Activated T-cell treated with anti-CD3 and anti-CD28 coated beads, Interleukin-2, amount 50 U/mL, for 24 hours (primary cell): ENCODE measurements at regions not wholly inside any gene's neighbourhood (a gene's known extent, or its start where the extent isn't known, plus 50 kb on each side); places are given as distances from the start of the nearest gene placed in this dataset.

Experiments
- DNase-seq: peaks from one replicate; pipeline ENCODE4 v3.0.0-alpha.2; 2020
- H3K27ac Mint-ChIP-seq: 2 replicates; pipeline ENCODE4 v1.8.0; 2020; ENCODE audit warnings: mild to moderate bottlenecking, mixed read lengths
- H3K27me3 Mint-ChIP-seq: 2 replicates; pipeline ENCODE4 v1.8.0; 2020; ENCODE audit warnings: mixed read lengths
- H3K36me3 Mint-ChIP-seq: 2 replicates; pipeline ENCODE4 v1.8.0; 2020; ENCODE audit warnings: low read depth, mixed read lengths
- H3K4me1 Mint-ChIP-seq: 2 replicates; pipeline ENCODE4 v1.8.0; 2020; ENCODE audit warnings: low read depth, mixed read lengths
- H3K4me3 Mint-ChIP-seq: 2 replicates; pipeline ENCODE4 v1.8.0; 2020; ENCODE audit warnings: mild to moderate bottlenecking, moderate library complexity, mixed read lengths
- H3K9me3 Mint-ChIP-seq: 2 replicates; pipeline ENCODE4 v1.8.0; 2020; ENCODE audit warnings: mixed read lengths

DNA sequence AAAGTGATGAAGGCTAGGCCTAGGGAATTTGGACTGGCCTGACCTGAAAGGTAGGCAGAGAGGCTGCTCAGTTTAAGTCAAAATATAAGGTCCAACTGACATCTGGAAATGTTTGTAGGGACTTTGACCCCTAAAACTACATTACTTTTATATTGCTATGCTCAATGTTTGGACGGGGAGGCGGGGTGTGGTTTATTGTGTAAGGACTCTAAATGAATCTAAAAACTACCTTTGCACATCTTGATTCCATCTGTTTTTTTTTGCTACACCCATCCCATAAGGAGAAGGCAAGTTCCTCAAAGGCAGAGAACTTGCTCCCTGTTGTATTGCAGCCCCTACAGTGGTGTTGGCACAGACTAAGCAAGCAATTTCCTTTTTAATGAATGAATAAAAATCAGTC is 227.1 kb downstream of the HACE1 start:
- Mint-ChIP-seq H3K36me3 (no peaks in the 10 kb centered on the region), H3K27ac (no peak overlapping the region), H3K9me3 (no peaks in the 10 kb centered on the region), H3K4me1 (no peaks in the 10 kb centered on the region), H3K4me3 (no peak overlapping the region), H3K27me3 (peaks cover 10% of the 10 kb centered on the region)
- DNase-seq = no peak

DNA sequence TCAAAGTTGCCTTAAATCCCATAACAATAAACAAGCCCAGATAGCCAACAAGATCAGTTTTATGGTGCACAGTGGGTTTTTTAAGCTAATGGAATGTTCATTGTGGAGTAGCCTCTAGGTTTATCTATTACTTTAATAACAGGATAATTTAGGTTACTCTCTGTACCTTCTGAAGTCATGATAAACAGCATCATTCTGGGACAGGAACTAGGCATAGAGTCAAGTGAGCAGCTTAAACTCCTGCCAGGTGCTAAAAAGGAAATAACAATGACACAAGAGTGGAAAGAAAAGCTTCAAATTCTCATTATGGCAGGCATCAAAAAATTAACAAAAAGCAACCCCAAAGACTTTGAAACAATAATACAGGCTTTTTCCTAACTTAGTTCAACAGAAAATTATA is 228.8 kb downstream of the HACE1 start:
- no peak overlapping the region for H3K27ac Mint-ChIP-seq
- no peaks in the 10 kb centered on the region for H3K9me3 Mint-ChIP-seq
- peaks cover 20% of the 10 kb centered on the region for H3K27me3 Mint-ChIP-seq
- no peak for DNase-seq
- no peak overlapping the region for H3K4me3 Mint-ChIP-seq
- no peaks in the 10 kb centered on the region for H3K36me3 Mint-ChIP-seq
- no peaks in the 10 kb centered on the region for H3K4me1 Mint-ChIP-seq

DNA sequence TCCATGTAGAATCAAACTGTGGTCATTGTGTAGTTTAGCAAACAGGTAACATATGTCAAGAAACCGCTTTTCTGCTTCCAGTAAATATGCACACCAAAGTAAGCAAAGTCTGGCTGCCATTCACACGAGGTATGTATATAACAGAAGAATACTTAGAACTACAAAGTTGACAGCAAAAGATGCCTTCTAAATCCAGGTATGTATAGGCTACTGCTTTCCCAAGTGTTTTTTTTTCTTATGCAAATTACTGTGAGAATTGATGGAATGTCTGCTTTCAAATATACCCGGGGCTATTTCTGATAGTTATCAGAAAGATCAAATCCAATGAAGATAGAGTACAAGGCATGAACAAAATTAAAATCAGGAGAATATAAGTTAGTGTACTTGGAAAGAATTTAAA is 229.2 kb downstream of the HACE1 start:
- Mint-ChIP-seq H3K36me3 (no peaks in the 10 kb centered on the region), H3K4me3 (no peak overlapping the region), H3K9me3 (no peaks in the 10 kb centered on the region), H3K27me3 (peaks cover 24% of the 10 kb centered on the region), H3K4me1 (no peaks in the 10 kb centered on the region), H3K27ac (no peak overlapping the region)
- no peak for DNase-seq

DNA sequence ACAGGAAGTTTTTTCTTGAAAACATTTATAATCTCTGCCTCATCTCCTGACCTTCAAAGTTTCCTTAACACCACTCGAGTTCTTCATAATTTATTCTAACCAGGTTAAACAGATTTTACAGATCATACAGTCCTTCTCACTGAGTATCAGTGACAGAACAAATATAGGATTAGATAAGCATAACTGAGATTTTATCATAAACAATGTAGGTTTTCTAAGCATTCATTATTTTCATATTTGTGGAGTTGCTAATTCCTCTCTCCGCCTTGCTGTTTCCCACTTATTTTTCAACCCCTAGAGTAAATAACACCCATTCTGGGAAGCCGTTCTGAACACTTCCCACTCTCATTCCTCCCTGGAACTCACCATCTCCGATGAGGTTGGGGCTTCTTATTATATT is 229.9 kb downstream of the HACE1 start:
- no peaks in the 10 kb centered on the region for H3K36me3 Mint-ChIP-seq
- H3K9me3 Mint-ChIP-seq = no peaks in the 10 kb centered on the region
- DNase-seq = no peak
- H3K27ac Mint-ChIP-seq = no peak overlapping the region
- no peak overlapping the region for H3K4me3 Mint-ChIP-seq
- peaks cover 28% of the 10 kb centered on the region for H3K27me3 Mint-ChIP-seq
- H3K4me1 Mint-ChIP-seq = no peaks in the 10 kb centered on the region

DNA sequence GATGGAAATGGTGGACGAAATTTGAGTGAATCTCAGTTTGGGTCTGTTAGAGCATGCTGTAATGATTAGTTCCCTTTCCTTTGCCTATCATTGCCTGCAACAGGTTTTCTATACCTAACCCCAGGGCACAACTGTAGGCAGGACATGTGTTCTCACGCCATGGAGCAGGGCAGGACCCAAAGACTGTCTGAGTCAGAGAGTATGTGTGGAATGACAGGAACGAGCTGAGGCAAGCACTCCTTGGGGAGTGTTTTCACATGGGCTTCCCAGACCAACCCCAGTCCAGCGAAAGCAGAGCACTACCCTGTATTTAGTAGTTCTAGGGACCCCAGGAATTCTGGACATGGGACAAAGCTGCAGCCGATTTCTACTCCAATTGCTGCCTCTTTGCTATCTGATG is 234.2 kb downstream of the HACE1 start:
- Mint-ChIP-seq H3K9me3 (no peaks in the 10 kb centered on the region), H3K36me3 (no peaks in the 10 kb centered on the region), H3K4me3 (no peak overlapping the region), H3K4me1 (peaks cover 8% of the 10 kb centered on the region), H3K27ac (no peak overlapping the region), H3K27me3 (peaks cover 30% of the 10 kb centered on the region)
- DNase-seq = no peak

GRCh38 chr6:104623052-104623690 is 236.5 kb downstream of the HACE1 start:
- H3K36me3 Mint-ChIP-seq = no peaks in the 10 kb centered on the region
- H3K27me3 Mint-ChIP-seq = peaks cover 26% of the 10 kb centered on the region
- no peaks in the 10 kb centered on the region for H3K9me3 Mint-ChIP-seq
- H3K27ac Mint-ChIP-seq = no peak overlapping the region
- no peak for DNase-seq
- H3K4me1 Mint-ChIP-seq = peaks cover 8% of the 10 kb centered on the region
- H3K4me3 Mint-ChIP-seq = no peak overlapping the region

GRCh38 chr6:104621396-104621795 is 238.3 kb downstream of the HACE1 start:
- H3K4me3 Mint-ChIP-seq = no peak overlapping the region

DNA sequence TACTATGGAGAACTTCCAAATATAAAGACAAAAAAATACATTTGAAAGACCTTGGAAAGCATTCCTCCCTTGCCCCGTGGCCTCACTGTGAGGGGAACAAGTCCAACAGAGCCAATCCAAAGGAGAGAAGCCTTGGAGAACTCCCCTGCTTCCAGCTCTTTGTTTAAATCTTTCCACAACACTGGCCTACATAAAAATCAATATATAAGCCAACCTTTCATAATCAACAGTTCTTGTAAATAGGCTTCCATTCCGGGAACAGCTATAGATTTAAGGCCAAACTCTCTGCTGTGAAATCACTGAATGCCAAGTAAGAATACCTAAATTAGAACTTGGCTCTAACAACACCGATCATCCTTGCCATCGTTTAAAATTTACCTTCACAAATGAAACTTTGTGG is 242.1 kb downstream of the HACE1 start:
- no peak for DNase-seq
- H3K27ac Mint-ChIP-seq = no peak overlapping the region
- H3K4me1 Mint-ChIP-seq = peaks cover 7% of the 10 kb centered on the region
- no peaks in the 10 kb centered on the region for H3K36me3 Mint-ChIP-seq
- no peak overlapping the region for H3K4me3 Mint-ChIP-seq
- H3K27me3 Mint-ChIP-seq = peaks cover 3% of the 10 kb centered on the region
- H3K9me3 Mint-ChIP-seq = no peaks in the 10 kb centered on the region

More at GRCh38 chr6:104621396-104621795, 238.3 kb downstream of the HACE1 start:
- no peaks in the 10 kb centered on the region for H3K36me3 Mint-ChIP-seq
- DNase-seq = no peak
- H3K27ac Mint-ChIP-seq = no peak overlapping the region
- H3K9me3 Mint-ChIP-seq = no peaks in the 10 kb centered on the region
- peaks cover 17% of the 10 kb centered on the region for H3K27me3 Mint-ChIP-seq
- peaks cover 8% of the 10 kb centered on the region for H3K4me1 Mint-ChIP-seq

DNA sequence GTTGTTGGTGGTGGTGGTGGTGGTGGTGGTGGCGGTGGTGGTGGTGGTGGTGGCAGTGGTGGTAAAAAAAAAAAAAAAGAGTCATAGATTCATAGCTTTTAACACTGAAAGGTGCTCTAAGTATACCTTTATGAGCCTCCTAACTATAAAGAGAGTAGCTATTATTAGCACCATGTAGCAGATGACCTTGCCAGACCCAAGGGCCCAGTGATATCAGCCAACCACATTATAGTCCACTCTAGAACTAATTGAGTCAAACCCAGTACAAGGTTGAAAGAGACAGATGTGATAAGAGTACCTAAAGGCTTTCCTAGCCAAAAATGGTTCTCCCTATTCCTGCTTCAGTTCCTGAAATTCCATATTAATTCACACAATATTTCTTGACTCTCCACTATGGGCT is 245.3 kb downstream of the HACE1 start:
- Mint-ChIP-seq H3K9me3 (no peaks in the 10 kb centered on the region), H3K36me3 (no peaks in the 10 kb centered on the region), H3K27ac (no peak overlapping the region), H3K27me3 (peaks cover 5% of the 10 kb centered on the region), H3K4me3 (no peak overlapping the region), H3K4me1 (peaks cover 6% of the 10 kb centered on the region)
- no peak for DNase-seq

DNA sequence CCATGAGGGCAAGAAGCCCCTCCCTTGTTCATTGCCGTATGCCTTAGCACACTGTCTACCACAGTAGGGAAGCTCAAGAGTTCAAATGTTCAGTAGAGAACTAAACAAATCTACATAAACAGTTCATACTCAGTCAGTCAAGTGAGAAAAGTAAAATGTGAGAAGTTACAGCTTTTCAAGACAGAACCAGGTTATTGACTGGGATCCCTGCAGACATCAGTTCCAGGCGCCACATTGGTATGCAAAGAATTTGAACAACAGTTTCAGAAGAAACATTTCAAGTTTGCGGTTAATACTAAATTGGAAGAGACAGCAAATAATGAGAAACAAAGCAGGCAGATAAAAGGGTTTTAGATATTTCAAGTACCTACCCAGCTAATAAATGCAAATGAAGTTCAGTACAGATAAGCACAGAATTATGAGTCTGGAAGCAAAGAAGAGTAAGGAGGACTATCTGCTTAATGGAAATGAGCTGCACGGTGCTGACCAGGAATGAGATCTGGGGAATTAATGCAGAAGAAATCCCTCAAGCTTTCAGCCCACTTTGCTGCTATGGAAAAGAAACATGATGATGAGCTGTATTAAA is 246.2 kb downstream of the HACE1 start:
- no peak for DNase-seq
- H3K4me3 Mint-ChIP-seq = no peak overlapping the region
- H3K27ac Mint-ChIP-seq = no peak overlapping the region
- peaks cover 8% of the 10 kb centered on the region for H3K27me3 Mint-ChIP-seq
- peaks cover 6% of the 10 kb centered on the region for H3K4me1 Mint-ChIP-seq
- no peaks in the 10 kb centered on the region for H3K36me3 Mint-ChIP-seq
- H3K9me3 Mint-ChIP-seq = no peaks in the 10 kb centered on the region

- Mint-ChIP-seq H3K27ac (no peak overlapping the region), H3K4me1 (peaks cover 9% of the 10 kb centered on the region), H3K27me3 (peaks cover 13% of the 10 kb centered on the region), H3K4me3 (no peak overlapping the region), H3K36me3 (no peaks in the 10 kb centered on the region), H3K9me3 (no peaks in the 10 kb centered on the region)
- no peak for DNase-seq
Measured at GRCh38 chr6:104612541-104612940, 247.2 kb downstream of the HACE1 start.

DNA sequence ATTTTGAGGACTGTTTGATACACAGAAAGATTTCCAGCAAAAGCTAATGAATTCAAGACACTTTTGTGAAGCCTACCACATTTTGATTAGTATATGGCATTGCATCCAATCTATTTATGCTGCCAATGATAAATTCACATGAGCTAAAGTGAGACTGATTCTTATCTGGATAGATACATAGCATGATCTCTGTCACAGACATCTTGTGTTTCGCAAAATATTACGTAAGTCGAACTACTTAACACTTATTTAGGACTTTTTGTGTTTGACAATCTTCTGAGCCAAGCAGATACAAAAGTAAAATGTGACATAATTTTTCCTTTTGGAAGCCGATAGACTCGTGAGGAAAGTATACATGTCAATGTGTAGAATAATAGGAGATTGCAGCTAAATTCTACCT is 251.6 kb downstream of the HACE1 start:
- H3K9me3 Mint-ChIP-seq = no peaks in the 10 kb centered on the region
- no peak overlapping the region for H3K27ac Mint-ChIP-seq
- no peak overlapping the region for H3K4me3 Mint-ChIP-seq
- H3K27me3 Mint-ChIP-seq = peaks cover 10% of the 10 kb centered on the region
- H3K4me1 Mint-ChIP-seq = peaks cover 13% of the 10 kb centered on the region
- DNase-seq = no peak
- no peaks in the 10 kb centered on the region for H3K36me3 Mint-ChIP-seq

GRCh38 chr6:104607501-104607900 is 252.2 kb downstream of the HACE1 start:
- peaks cover 19% of the 10 kb centered on the region for H3K4me1 Mint-ChIP-seq
- H3K4me3 Mint-ChIP-seq = no peak overlapping the region

DNA sequence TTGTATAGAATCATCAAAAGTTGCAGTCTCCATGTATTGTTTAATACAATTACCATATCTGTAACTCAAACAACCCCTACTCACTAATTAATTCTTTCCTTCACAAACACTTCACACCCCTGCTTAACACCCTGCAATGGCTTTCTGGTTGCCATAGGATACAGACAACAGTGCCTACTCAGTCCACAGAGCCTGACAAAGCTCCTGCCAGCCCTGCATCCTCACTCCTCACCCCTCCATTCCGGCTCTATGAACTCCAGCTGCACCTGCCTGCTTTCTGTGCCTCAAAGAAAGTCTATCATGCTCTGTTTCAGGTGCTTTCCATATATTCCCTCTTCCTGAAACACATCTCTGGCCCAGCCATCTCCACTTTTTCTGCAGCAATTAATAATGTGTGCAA is 253.4 kb downstream of the HACE1 start:
- H3K4me1 Mint-ChIP-seq = peaks cover 21% of the 10 kb centered on the region
- no peak overlapping the region for H3K27ac Mint-ChIP-seq
- no peaks in the 10 kb centered on the region for H3K9me3 Mint-ChIP-seq
- no peak overlapping the region for H3K4me3 Mint-ChIP-seq
- DNase-seq = no peak
- H3K36me3 Mint-ChIP-seq = no peaks in the 10 kb centered on the region
- peaks cover 10% of the 10 kb centered on the region for H3K27me3 Mint-ChIP-seq

More at GRCh38 chr6:104607501-104607900, 252.2 kb downstream of the HACE1 start:
- Mint-ChIP-seq H3K27me3 (peaks cover 10% of the 10 kb centered on the region), H3K36me3 (no peaks in the 10 kb centered on the region), H3K9me3 (no peaks in the 10 kb centered on the region), H3K27ac (no peak overlapping the region)
- no peak for DNase-seq

DNA sequence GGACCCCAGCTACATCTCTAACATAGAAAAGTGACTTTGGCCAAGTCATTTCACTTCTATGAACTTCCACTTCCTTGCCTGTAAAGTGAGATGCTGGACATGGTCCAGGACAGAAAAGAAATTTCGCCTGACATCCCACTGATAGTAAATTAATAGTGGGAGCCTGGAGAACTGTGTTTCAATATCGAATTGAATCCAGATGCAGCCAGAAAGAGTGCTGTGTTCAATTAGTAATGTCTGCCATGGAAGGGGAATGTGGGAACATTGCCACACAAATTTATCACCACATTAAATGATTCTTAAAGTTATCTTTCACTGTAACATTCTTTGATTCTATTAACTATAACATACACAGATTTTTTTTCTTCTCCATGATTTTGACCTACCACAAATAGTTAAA is 255.0 kb downstream of the HACE1 start:
- no peaks in the 10 kb centered on the region for H3K9me3 Mint-ChIP-seq
- DNase-seq = no peak
- peaks cover 21% of the 10 kb centered on the region for H3K4me1 Mint-ChIP-seq
- no peak overlapping the region for H3K27ac Mint-ChIP-seq
- no peaks in the 10 kb centered on the region for H3K36me3 Mint-ChIP-seq
- H3K27me3 Mint-ChIP-seq = peaks cover 8% of the 10 kb centered on the region
- H3K4me3 Mint-ChIP-seq = no peak overlapping the region
